GM19438 (cell line): ENCODE measurements at regions not wholly inside any gene's neighbourhood (a gene's known extent, or its start where the extent isn't known, plus 50 kb on each side); places are given as distances from the start of the nearest gene placed in this dataset.
"Not testable (repeated sequence)": the region's sequence is repeated elsewhere in the genome, so short reads cannot be mapped to it uniquely, and the experiment has no call there.

Source experiments
- ATAC-seq: cut with Tn5 transposase; IDR thresholded peaks from one replicate; pipeline ENCODE4 v1.9.1; 2021; ENCODE audit warnings: low read depth; ENCODE audit not compliant: unreplicated experiment

DNA sequence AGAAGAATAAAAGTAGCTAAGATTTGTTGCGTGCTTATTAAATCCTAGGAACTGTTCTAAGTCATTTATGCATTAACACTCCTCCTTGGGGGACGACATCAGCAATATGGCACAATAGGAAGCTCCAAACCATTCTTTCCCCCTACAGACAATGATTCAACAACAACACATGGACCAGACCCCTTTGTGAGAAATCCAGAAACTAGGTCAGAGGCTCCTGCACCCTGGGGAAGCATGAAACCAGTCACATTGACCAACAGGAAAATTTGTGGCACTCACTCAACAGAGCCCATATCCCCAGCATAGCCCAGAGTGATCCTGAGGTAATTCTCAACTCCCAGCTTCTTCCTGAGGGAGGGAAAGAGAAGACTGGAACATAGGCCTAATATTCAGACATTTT is 294.4 kb downstream of the HINT1 start:
- no peak for ATAC-seq

DNA sequence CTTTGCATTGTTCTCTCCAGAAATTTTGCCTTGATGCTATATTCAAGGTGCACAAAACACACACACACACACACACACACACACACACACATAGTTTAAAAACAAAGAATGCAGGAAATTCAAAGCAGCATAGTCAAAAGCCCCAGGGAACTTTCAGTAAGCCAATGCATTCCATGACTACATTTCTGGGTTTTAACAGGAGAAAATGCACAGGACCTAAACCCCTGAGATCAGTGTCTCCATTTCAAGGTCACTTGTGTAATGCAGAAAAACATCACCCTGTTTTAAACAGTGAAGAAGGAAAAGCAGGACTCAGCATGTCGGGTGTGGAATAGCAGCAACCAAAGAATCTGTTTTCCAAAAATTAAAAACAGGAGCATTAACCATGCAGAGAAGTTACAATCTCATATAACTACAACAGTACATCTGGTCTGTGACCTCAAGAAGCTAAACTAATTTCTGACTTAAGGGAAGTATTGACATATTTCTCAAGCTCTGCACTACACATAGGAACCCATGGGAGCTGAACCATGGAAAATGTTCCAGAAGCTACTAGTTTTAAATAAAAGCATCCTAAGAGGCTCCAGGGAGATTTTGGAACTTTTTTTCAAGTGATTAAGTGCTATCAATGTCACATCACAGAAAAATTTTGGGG is 296.7 kb downstream of the HINT1 start:
- no peak for ATAC-seq

GRCh38 chr5:130845049-130845765 is 319.8 kb downstream of the HINT1 start:
- no peak for ATAC-seq

GRCh38 chr5:130836729-130837649 is 328.1 kb downstream of the HINT1 start:
- peak; percentile 85 for ATAC-seq

- ATAC-seq, result not testable (repeated sequence)
These were observed 347.3 kb downstream of the HINT1 start for GRCh38 chr5:130817598-130818384.

- no peak for ATAC-seq
These were observed 349.8 kb downstream of the HINT1 start for GRCh38 chr5:130815246-130815645.

DNA sequence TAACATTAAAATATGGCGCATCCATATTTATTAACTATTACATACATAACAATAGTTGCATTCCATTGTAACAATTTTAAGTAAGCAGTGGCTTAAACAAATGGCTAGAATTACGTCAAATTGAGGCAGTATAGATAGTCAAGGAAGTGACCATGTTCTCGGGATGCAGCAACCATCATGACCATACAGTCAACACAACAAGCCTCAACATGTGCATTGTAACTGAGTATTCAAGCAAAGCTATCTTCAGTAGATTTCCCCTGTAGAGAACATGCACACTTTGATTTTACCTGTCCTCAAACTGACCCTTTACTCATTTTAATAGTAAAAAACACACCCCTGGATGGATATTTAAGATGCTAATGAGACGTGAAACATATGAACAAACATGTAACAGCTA is 356.4 kb downstream of the HINT1 start:
- ATAC-seq, result no peak

DNA sequence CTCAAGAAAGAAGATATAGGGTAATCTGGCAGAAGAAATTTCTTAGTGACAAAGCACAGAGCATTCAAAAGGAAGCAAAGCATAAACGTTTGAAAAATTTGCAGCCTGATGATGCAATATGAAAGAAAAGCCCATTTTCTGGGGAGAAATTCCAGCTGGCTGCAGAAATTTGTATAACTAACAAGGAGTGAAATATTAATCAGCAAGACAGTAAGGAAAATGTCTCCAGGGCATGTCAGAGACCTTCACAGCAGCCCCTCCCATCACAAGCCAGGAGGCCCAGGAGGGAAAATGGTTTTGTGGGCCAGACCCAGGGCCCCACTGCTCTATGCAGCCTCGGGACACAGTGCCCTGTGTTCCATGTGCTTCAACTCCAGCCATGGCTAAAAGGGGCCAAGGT is 359.4 kb downstream of the HINT1 start:
- no peak for ATAC-seq

- no peak for ATAC-seq
These were observed 360.0 kb downstream of the HINT1 start for GRCh38 chr5:130805036-130805435.

DNA sequence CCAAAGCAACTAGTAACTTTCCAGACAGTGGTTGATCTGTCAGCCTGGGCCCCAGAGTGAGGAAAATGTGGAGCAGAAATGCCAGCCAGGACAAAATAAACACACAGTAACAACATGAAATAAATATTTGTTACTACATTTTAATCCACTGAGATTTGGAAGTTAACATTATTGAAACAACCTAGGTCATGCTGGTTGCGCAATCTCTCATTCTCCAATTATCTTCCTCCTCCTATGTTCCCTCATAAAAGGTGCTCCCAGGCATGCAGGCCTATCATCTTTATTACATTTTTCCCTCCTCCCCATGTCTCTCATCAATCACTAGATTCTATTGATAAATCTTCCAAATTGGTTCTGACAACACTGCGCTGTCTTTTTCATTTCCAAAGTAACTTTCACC is 363.1 kb downstream of the HINT1 start:
- ATAC-seq, result no peak

- ATAC-seq, result no peak
These were observed 366.0 kb downstream of the HINT1 start for GRCh38 chr5:130799015-130799414.

GRCh38 chr5:130797303-130797702 is 367.8 kb downstream of the HINT1 start:
- no peak for ATAC-seq

GRCh38 chr5:130796902-130797301 is 368.2 kb downstream of the HINT1 start:
- no peak for ATAC-seq

DNA sequence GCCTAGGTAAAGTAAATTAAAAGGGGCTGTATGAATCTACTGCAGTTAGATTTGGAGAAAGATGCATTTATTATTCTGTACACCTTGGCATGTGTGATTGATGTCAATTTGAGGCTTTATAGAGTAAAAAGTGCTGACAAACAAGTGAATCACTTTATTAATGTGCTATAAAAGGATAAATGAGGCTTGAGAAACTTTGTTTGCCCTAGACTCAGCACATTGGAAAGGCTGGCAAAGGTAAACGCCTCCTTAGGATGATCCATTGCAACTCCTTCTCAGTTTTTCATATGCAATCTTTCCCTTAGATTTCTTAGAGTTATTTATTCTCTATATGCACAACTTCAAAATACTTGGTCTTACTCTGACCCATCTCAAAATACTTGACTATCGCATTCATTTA is 369.0 kb downstream of the HINT1 start:
- no peak for ATAC-seq

DNA sequence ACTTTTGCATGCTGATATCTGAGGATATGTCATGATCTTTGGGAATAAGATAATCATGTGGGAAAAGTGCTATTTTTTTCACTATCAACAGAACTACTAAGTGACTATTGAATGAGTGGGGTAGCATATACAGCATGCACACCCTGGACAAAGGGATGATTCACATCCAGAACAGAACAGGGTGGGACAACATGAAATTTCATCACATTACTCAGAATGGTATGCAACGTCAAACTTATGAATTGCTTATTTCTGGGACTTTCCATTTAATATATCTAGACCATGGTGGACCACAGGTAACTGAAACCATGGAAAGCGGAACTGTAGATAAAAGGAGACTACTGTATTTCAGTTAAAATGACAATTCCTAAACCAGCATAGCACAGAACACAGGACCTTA is 370.0 kb downstream of the HINT1 start:
- no peak for ATAC-seq

DNA sequence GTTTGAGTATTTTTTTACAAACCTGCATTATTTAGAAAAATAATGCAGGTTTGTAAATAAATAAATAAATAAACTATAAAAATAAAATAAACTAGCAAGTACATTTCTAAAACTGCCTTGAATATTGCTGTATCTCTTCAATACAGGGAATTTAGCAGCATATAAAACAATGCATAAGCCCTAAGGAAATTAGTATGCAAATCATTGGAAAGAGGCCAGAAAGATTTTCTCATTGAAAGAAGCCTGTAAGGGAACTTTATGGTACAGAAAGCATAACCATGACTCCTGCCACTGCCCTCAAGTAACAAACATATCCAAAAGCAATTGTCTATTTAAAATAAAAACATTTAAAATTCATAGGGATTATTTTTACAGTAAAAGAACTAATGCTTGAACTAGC is 387.3 kb downstream of the HINT1 start:
- no peak for ATAC-seq

DNA sequence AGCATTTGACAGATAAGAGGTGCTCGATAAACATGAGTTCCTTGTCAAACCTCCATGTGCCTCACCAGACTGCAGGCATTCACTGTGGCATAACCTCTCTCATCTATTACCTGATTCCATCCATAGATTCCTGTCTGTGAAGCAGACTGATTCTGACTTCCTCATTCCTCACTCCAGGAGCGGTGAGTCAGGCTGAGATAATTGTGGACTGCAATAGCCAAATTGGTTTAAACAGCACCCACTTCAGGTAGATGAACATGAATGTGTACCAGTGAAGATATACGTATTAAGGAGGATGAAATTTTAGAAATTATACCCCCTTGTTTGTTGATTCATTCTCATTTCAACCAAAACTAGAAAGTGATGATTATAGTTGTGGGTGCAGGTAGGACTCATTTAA is 391.2 kb downstream of the HINT1 start:
- no peak for ATAC-seq

- ATAC-seq, result no peak
These were observed 403.0 kb downstream of the HINT1 start for GRCh38 chr5:130762031-130762430.

DNA sequence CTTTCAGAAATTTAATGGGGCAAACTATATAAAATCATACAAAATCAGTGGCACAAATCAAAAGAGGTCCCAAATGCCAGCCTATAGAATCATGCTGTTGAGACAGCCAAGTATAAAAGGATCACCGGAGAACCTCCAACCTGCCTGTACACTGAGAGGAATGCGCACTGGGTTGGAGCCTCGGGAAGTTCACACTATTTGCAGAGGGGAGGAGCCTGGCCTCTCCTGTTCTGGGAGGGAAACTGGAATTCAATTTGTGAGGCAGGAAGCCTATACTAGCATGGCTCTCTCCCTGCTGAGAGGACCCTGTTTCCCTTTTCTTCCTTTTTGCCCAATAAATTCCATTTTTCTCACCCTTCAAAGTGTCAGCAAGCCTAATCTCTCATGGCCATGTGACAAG is 406.0 kb downstream of the HINT1 start:
- no peak for ATAC-seq

- no peak for ATAC-seq
These were observed 417.5 kb downstream of the HINT1 start for GRCh38 chr5:130747556-130747955.

- not testable (repeated sequence) for ATAC-seq
These were observed 418.4 kb downstream of the HINT1 start for GRCh38 chr5:130746641-130747040.
